Mesendoderm (in vitro differentiated cells): ENCODE measurements at regions not wholly inside any gene's neighbourhood (a gene's known extent, or its start where the extent isn't known, plus 50 kb on each side); places are given as distances from the start of the nearest gene placed in this dataset.
"Not testable (repeated sequence)": the region's sequence is repeated elsewhere in the genome, so short reads cannot be mapped to it uniquely, and the experiment has no call there.

Experiments
- DNase-seq: peaks from one replicate; pipeline ENCODE4 v3.0.0; 2013
- H2AK5ac ChIP-seq: 2 replicates; pipeline ENCODE4 v1.6.1; 2013; ENCODE audit warnings: low read length, inconsistent platforms
- H2BK120ac ChIP-seq: 2 replicates; pipeline ENCODE4 v1.6.1; 2013; ENCODE audit warnings: low read depth, mild to moderate bottlenecking, low read length, moderate library complexity, mixed read lengths
- H2BK15ac ChIP-seq: replicated peaks from 2 replicates; pipeline ENCODE4 v1.6.1; 2013; ENCODE audit warnings: low read depth, mild to moderate bottlenecking, moderate library complexity
- H2BK5ac ChIP-seq: 2 replicates; pipeline ENCODE4 v1.6.1; 2013; ENCODE audit warnings: low read length, inconsistent platforms
- H3K18ac ChIP-seq: 2 replicates; pipeline ENCODE4 v1.6.1; 2013; ENCODE audit warnings: mild to moderate bottlenecking, low read length, mixed read lengths
- H3K23ac ChIP-seq: one replicate; pipeline ENCODE4 v1.6.1; 2013; ENCODE audit warnings: low read length
- H3K27ac ChIP-seq: 2 replicates; pipeline ENCODE4 v1.5.1; 2013; ENCODE audit warnings: low read depth, mild to moderate bottlenecking, inconsistent platforms, low read length, moderate library complexity
- H3K27me3 ChIP-seq: 2 replicates; pipeline ENCODE4 v1.6.1; 2013; ENCODE audit warnings: low read length, control low read depth, mild to moderate bottlenecking, inconsistent platforms; ENCODE audit not compliant: insufficient read depth, poor library complexity
- H3K36me3 ChIP-seq: 2 replicates; pipeline ENCODE4 v1.6.1; 2013; ENCODE audit warnings: low read length, inconsistent platforms; ENCODE audit not compliant: control insufficient read depth, insufficient read depth
- H3K4ac ChIP-seq: one replicate; pipeline ENCODE4 v1.6.1; 2013; ENCODE audit warnings: low read depth, mild to moderate bottlenecking, low read length, moderate library complexity
- H3K4me1 ChIP-seq: 2 replicates; pipeline ENCODE4 v1.6.1; 2013; ENCODE audit warnings: low read depth, low read length, inconsistent platforms; ENCODE audit not compliant: control insufficient read depth
- H3K4me2 ChIP-seq: 2 replicates; pipeline ENCODE4 v1.6.1; 2013; ENCODE audit warnings: low read length
- H3K4me3 ChIP-seq: 2 replicates; pipeline ENCODE4 v1.5.1; 2013; ENCODE audit warnings: mild to moderate bottlenecking, low read length
- H3K56ac ChIP-seq: one replicate; pipeline ENCODE4 v1.6.1; 2013; ENCODE audit warnings: low read length
- H3K79me1 ChIP-seq: 2 replicates; pipeline ENCODE4 v1.6.1; 2013; ENCODE audit warnings: low read length, inconsistent platforms
- H3K79me2 ChIP-seq: 2 replicates; pipeline ENCODE4 v1.6.1; 2013; ENCODE audit warnings: mild to moderate bottlenecking, low read length; ENCODE audit not compliant: control insufficient read depth, insufficient read depth
- H3K9ac ChIP-seq: 2 replicates; pipeline ENCODE4 v1.6.1; 2013; ENCODE audit warnings: low read length, inconsistent platforms
- H4K5ac ChIP-seq: one replicate; pipeline ENCODE4 v1.6.1; 2013; ENCODE audit warnings: low read length
- H4K8ac ChIP-seq: one replicate; pipeline ENCODE4 v1.6.1; 2013; ENCODE audit warnings: low read depth, mild to moderate bottlenecking, control low read depth, low read length, moderate library complexity
- WGBS: extraction: QIAGEN DNeasy Blood & Tissue Kit; methylation state at CpG from one replicate; pipeline ENCODE4 v1.1.7; 2013; ENCODE audit warnings: low lambda C conversion rate, missing lambda C conversion rate; ENCODE audit not compliant: insufficient coverage; ENCODE audit errors: extremely low coverage; 5-methylcytosine and 5-hydroxymethylcytosine counted together

GRCh38 chr3:159751146-159751545, 237.5 kb upstream of the IL12A start:
- Histone ChIP-seq H3K18ac (no peak overlapping the region), H4K8ac (no peak overlapping the region), H2BK5ac (no peak overlapping the region), H3K56ac (no peak overlapping the region), H3K23ac (no peak overlapping the region), H3K27ac (no peak overlapping the region), H2AK5ac (no peak overlapping the region), H2BK15ac (no peak overlapping the region), H3K36me3 (no peaks in the 10 kb centered on the region), H3K27me3 (no peaks in the 10 kb centered on the region), H4K5ac (no peak overlapping the region), H3K79me2 (no peaks in the 10 kb centered on the region), H2BK120ac (no peak overlapping the region), H3K9ac (no peak overlapping the region), H3K4me1 (no peaks in the 10 kb centered on the region), H3K4ac (no peak overlapping the region), H3K4me2 (no peak overlapping the region), H3K79me1 (no peaks in the 10 kb centered on the region), H3K4me3 (no peak overlapping the region)
- DNase-seq = no peak

- WGBS = no CpG with 5 or more reads among the region's 5 CpGs
- Histone ChIP-seq H3K56ac (no peak overlapping the region), H4K8ac (no peak overlapping the region), H2BK15ac (no peak overlapping the region), H3K4me1 (no peaks in the 10 kb centered on the region), H3K18ac (no peak overlapping the region), H3K79me2 (no peaks in the 10 kb centered on the region), H2AK5ac (no peak overlapping the region), H3K79me1 (no peaks in the 10 kb centered on the region), H2BK5ac (no peak overlapping the region), H3K23ac (no peak overlapping the region), H3K4me2 (no peak overlapping the region), H3K27me3 (no peaks in the 10 kb centered on the region), H3K27ac (no peak overlapping the region), H3K36me3 (no peaks in the 10 kb centered on the region), H2BK120ac (no peak overlapping the region), H3K4ac (no peak overlapping the region), H3K4me3 (no peak overlapping the region), H3K9ac (no peak overlapping the region), H4K5ac (no peak overlapping the region)
- DNase-seq = no peak
Observed at GRCh38 chr3:159751752-159752151, 236.9 kb upstream of the IL12A start.

- H3K27ac ChIP-seq, H2BK5ac ChIP-seq, H4K8ac ChIP-seq, H2BK120ac ChIP-seq, DNase-seq, H3K18ac ChIP-seq, H3K4ac ChIP-seq, H3K4me2 ChIP-seq, H3K56ac ChIP-seq, H3K9ac ChIP-seq, H3K27me3 ChIP-seq, H3K23ac ChIP-seq, H3K36me3 ChIP-seq, H4K5ac ChIP-seq, H2BK15ac ChIP-seq, H2AK5ac ChIP-seq, H3K79me1 ChIP-seq, H3K79me2 ChIP-seq, H3K4me3 ChIP-seq, H3K4me1 ChIP-seq: not testable (repeated sequence)
- no CpG with 5 or more reads among the region's 5 CpGs for WGBS
Observed at GRCh38 chr3:159756279-159757207, 232.1 kb upstream of the IL12A start.

DNA sequence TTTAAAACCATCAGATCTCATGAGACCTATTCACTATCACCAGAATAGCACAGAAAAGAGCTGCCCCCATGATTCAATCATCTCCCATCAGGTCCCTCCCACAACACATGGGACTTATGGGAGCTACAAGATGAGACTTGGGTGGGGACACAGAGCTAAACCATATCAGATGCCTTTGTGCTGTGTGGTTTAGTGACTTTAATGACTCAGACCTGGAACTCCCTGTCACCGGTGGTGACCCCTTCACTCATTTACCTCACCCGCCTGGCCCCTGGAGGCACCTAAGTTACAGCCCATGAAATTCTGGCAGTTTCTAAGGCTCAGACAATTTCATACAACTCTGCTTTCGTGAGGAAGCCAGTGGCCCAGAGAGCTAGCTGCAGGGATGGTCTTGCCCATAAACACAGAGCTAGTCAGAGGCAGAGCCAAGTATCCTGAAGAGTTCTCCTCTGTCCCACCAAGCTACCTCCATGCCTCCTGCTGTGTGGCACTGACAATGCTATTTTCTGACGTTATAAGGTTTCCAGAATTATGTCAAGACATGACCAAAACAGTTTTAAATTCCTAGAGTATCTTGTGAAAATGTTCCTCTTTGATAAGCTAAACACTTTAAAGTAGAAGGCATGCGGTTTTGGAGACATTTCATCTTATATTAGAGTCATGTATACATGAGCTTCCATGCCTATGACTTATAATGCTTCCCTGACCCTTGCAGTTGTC, 231.1 kb upstream of the IL12A start:
- Histone ChIP-seq H4K5ac (no peak overlapping the region), H3K79me2 (no peaks in the 10 kb centered on the region), H2BK120ac (no peak overlapping the region), H2BK5ac (no peak overlapping the region), H3K18ac (no peak overlapping the region), H3K36me3 (no peaks in the 10 kb centered on the region), H3K27ac (no peak overlapping the region), H2BK15ac (no peak overlapping the region), H3K23ac (no peak overlapping the region), H3K4ac (no peak overlapping the region), H3K27me3 (no peaks in the 10 kb centered on the region), H3K79me1 (no peaks in the 10 kb centered on the region), H3K4me1 (peaks cover 5% of the 10 kb centered on the region), H3K4me3 (no peak overlapping the region), H3K9ac (no peak overlapping the region), H3K56ac (no peak overlapping the region), H4K8ac (no peak overlapping the region), H3K4me2 (no peak overlapping the region), H2AK5ac (no peak overlapping the region)
- no CpG with 5 or more reads among the region's 5 CpGs for WGBS
- DNase-seq = no peak

GRCh38 chr3:159760046-159760445, 228.6 kb upstream of the IL12A start:
- peak overlapping the region; percentile 2 for H3K56ac ChIP-seq
- H2BK5ac ChIP-seq = no peak overlapping the region
- DNase-seq = no peak
- no peak overlapping the region for H3K4ac ChIP-seq
- H2AK5ac ChIP-seq = no peak overlapping the region
- no peak overlapping the region for H2BK120ac ChIP-seq
- H3K4me3 ChIP-seq = no peak overlapping the region
- no peak overlapping the region for H3K18ac ChIP-seq
- H3K36me3 ChIP-seq = no peaks in the 10 kb centered on the region
- H3K4me1 ChIP-seq = peaks cover 5% of the 10 kb centered on the region
- no peak overlapping the region for H4K5ac ChIP-seq
- H3K23ac ChIP-seq = no peak overlapping the region
- no peak overlapping the region for H3K9ac ChIP-seq
- no peak overlapping the region for H3K4me2 ChIP-seq
- H3K79me1 ChIP-seq = no peaks in the 10 kb centered on the region
- H3K27ac ChIP-seq = no peak overlapping the region
- no peaks in the 10 kb centered on the region for H3K27me3 ChIP-seq
- no peaks in the 10 kb centered on the region for H3K79me2 ChIP-seq
- no peak overlapping the region for H2BK15ac ChIP-seq
- H4K8ac ChIP-seq = no peak overlapping the region
